BJ (cell line): ENCODE measurements at regions not wholly inside any gene's neighbourhood (a gene's known extent, or its start where the extent isn't known, plus 50 kb on each side); places are given as distances from the start of the nearest gene placed in this dataset.

ENCODE experiments used
- CTCF ChIA-PET: fragments of 350-600 bp; formaldehyde crosslinking; extraction: SDS; loops from one replicate; lab custom pipeline; 2021; ENCODE audit warnings: antibody characterized with exemption, inconsistent platforms; lab: Yijun Ruan, JAX
- POLR2A ChIA-PET: fragments of 300-600 bp; sonication (Branson Sonifier 250); formaldehyde crosslinking; extraction: SDS; loops from one replicate; lab custom pipeline; 2021; ENCODE audit warnings: antibody characterized with exemption; lab: Charles Lee
- DNase-seq: peaks from one replicate; pipeline ENCODE4 v3.0.0-alpha.2; 2011; ENCODE audit warnings: low read depth
- H3K27me3 ChIP-seq: 2 replicates; pipeline ENCODE4 v1.6.0; 2011; ENCODE audit warnings: low read length; ENCODE audit not compliant: control insufficient read depth, insufficient read depth
- H3K36me3 ChIP-seq: 2 replicates; pipeline ENCODE4 v1.5.1; 2011; ENCODE audit warnings: low read length; ENCODE audit not compliant: control insufficient read depth, insufficient read depth
- H3K4me3 ChIP-seq: 2 replicates; pipeline ENCODE4 v1.5.1; 2011; ENCODE audit warnings: low read depth, mild to moderate bottlenecking, control low read depth, low read length
- CTCF ChIP-seq: IDR thresholded peaks from 2 replicates; pipeline ENCODE4 v1.5.1; 2011; ENCODE audit warnings: low read depth, mild to moderate bottlenecking, control low read depth, inconsistent platforms, low read length, moderate library complexity; ENCODE audit not compliant: insufficient read depth

DNA sequence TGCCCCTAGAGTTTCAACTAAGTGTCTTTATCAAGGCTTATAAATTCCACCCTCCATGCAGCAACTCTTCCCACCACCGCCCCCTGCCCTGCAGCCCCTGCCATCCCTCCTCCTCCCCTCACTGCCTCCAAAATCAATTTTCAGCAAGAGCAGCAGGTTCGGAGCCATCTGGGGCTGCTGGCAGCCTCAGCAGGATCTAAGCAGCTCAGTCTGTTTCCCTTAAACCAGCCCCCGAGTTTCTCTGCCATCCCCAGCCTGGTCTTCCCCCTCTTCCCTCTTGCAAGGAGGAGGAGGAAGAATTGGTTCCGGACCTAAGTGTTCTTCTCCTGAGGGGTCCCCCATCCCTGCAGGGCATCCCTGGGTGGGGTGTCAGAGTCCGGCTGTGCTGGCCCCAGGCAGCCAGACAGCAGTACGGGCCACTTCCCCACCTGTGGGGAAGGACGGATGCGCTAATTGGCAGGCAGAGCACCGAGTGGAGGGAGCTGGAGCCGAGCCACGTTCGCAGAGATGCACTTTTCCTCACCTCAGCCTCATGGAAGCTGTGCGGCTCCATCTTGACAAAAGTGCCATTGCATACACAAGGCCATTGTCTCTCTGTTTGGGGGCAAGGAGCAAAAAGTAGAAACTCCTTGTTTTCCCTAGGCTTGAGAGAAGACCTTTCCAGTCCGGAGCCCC is 189.3 kb downstream of the KCNA5 start:
- CTCF ChIA-PET: no interaction called here
- H3K4me3 ChIP-seq: no peak overlapping the region
- peaks cover under 1% of the 10 kb centered on the region; the same call in 1 of the 2 replicates for H3K27me3 ChIP-seq

DNA sequence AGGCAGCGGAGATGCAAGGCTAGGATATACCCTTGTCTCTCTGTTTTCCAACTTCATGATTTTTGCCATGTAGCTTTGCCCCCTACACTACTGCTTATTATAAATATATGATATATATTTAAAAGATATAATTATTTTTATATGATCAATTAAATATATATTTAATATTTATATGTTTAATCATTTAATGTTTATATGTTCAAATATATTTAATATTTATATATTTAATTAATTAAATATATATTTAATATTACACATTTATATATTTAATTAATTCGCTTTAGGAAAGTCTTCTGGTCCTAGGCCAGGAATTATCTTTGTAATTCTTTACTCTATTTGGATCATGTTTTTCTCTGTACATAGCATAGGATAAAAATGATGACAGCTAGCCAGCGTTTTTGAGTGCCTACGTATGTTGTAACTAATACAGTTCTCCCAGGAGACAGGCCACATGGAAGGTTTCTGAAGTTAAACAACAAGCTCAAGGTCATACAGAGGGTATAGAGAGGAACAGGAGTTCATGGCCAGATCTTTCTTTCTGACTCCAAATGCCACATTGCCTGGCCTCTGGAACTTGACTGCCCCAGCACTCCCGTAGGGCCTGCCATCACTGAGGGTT is 192.5 kb downstream of the KCNA5 start:
- DNase-seq: no peak
- H3K4me3 ChIP-seq: no peak overlapping the region
- peaks cover 3% of the 10 kb centered on the region; the same call in 1 of the 2 replicates for H3K27me3 ChIP-seq
- ChIA-PET POLR2A (no interaction called here), CTCF (no interaction called here)
- H3K36me3 ChIP-seq: no peaks in the 10 kb centered on the region
- TF ChIP-seq CTCF: no peak

More for the DNA sequence above, 189.3 kb downstream of the KCNA5 start:
- no peaks in the 10 kb centered on the region for H3K36me3 ChIP-seq
- POLR2A ChIA-PET: no interaction called here
- DNase-seq: no peak
- TF ChIP-seq CTCF: no peak

GRCh38 chr12:5242440-5242839 is 189.5 kb upstream of the NTF3 start:
- ChIA-PET POLR2A (no interaction called here), CTCF (no interaction called here)
- no peak for DNase-seq
- Histone ChIP-seq H3K27me3 (peaks cover 6% of the 10 kb centered on the region), H3K36me3 (no peaks in the 10 kb centered on the region), H3K4me3 (no peak overlapping the region)
- no peak for TF ChIP-seq CTCF

DNA sequence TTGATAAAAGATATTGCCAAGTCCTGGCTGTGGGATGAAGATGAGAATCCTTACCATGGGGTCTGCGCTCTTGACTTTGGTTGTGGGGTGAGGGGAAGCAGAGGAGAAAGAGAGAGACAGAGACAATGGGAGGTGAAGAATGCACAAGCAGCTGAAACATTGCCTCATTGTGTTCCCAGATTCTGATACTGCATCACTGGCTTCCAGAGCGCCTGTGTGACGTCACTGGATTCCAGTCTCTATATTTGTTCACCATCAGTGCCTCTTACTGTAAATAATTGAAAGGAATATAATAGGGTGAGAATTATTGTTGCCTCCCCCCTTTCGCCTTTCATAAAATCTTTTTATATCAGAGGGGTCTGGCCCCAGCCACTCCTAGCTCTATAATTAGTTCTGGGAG is 188.9 kb upstream of the NTF3 start:
- TF ChIP-seq CTCF: no peak
- ChIA-PET POLR2A (no interaction called here), CTCF (interaction anchor here (0.6 kb wide), 1 partner anchor 180 kb away, joined by 3 read pairs; no protein-coding TSS in a partner anchor)
- Histone ChIP-seq H3K36me3 (no peaks in the 10 kb centered on the region), H3K27me3 (peaks cover 5% of the 10 kb centered on the region), H3K4me3 (no peak overlapping the region)
- no peak for DNase-seq

- peaks cover 4% of the 10 kb centered on the region; the same call in 1 of the 2 replicates for H3K27me3 ChIP-seq
- TF ChIP-seq CTCF: no peak
- POLR2A ChIA-PET: no interaction called here
- no peaks in the 10 kb centered on the region for H3K36me3 ChIP-seq
- DNase-seq: no peak
- CTCF ChIA-PET: interaction anchor here (0.7 kb wide), 1 partner anchor 14 kb away, joined by 3 read pairs; no protein-coding TSS in a partner anchor
- H3K4me3 ChIP-seq: no peak overlapping the region
Measured at GRCh38 chr12:5244513-5244972, 187.4 kb upstream of the NTF3 start.
